Kidney (tissue), 13 donors: ENCODE measurements at regions not wholly inside any gene's neighbourhood (a gene's known extent, or its start where the extent isn't known, plus 50 kb on each side); places are given as distances from the start of the nearest gene placed in this dataset.
"Not testable (repeated sequence)": the region's sequence is repeated elsewhere in the genome, so short reads cannot be mapped to it uniquely, and the experiment has no call there.

Source experiments
- DNase-seq, 5 donors: peaks; one replicate each; pipeline ENCODE4 v3.0.0-alpha.2; 2013 to 2020
- FAIRE-seq: peaks from 2 replicates; lab custom pipeline; 2012; peaks lifted over from hg19 to GRCh38; lab: Jason Lieb, UNC
- H3K27ac ChIP-seq, 2 donors: one replicate each; pipeline ENCODE4 v1.7.0; 2013; ENCODE audit warnings: low read depth in 2 of 2, low read length in 2 of 2, inconsistent platforms in 1 of 2
- H3K27me3 ChIP-seq: one replicate; pipeline ENCODE4 v1.7.1; 2013; ENCODE audit warnings: low read length, inconsistent platforms; ENCODE audit not compliant: control insufficient read depth, insufficient read depth
- H3K36me3 ChIP-seq, 3 donors: one replicate each; pipeline versions ENCODE4 v1.7.0 to v1.7.1; 2013; ENCODE audit warnings: low read length in 3 of 3, control low read depth in 1 of 3, inconsistent platforms in 1 of 3; ENCODE audit not compliant: insufficient read depth in 3 of 3, control insufficient read depth in 2 of 3
- H3K4me1 ChIP-seq, 3 donors: one replicate each; pipeline versions ENCODE4 v1.7.0 to v1.7.1; 2013; ENCODE audit warnings: low read length in 3 of 3, inconsistent platforms in 1 of 3, low read depth in 1 of 3; ENCODE audit not compliant: control insufficient read depth in 2 of 3, insufficient read depth in 2 of 3
- H3K4me3 ChIP-seq, 3 donors: one replicate each; pipeline versions ENCODE4 v1.7.0 to v1.8.1; 2013; ENCODE audit warnings: low read length in 3 of 3, control low read depth in 1 of 3, inconsistent platforms in 1 of 3
- H3K9ac ChIP-seq, 3 donors: one replicate each; pipeline versions ENCODE4 v1.7.0 to v1.7.1; 2013; ENCODE audit warnings: low read length in 3 of 3, control low read depth in 1 of 3, inconsistent platforms in 1 of 3
- H3K9me3 ChIP-seq, 3 donors: one replicate each; pipeline versions ENCODE4 v1.7.0 to v1.7.1; 2013; ENCODE audit warnings: low read length in 3 of 3, control low read depth in 1 of 3, inconsistent platforms in 1 of 3; ENCODE audit not compliant: control insufficient read depth in 2 of 3, insufficient read depth in 1 of 3
- intact Hi-C: fragments of 100-400 bp; cut with DNase I; formaldehyde crosslinking; loops from one replicate; pipeline ENCODE4 v1.11.1; 2022
- TF ChIP-seq, protein P1 (sequence below): IDR thresholded peaks from 3 replicates; pipeline ENCODE4 v1.5.1; 2012; ENCODE audit warnings: mild to moderate bottlenecking, moderate library complexity, borderline replicate concordance; ENCODE audit not compliant: insufficient read depth; ENCODE audit errors: extremely low read depth
- donor health status: control.
- donor health status: control.
- donor health status: control.
- donor health status: control.
- donor health status: control.
- donor health status: DM: yes; HTN: yes; CAD: no.
- donor health status: Normal renal cell carcinoma (clear cell type).

DNA sequence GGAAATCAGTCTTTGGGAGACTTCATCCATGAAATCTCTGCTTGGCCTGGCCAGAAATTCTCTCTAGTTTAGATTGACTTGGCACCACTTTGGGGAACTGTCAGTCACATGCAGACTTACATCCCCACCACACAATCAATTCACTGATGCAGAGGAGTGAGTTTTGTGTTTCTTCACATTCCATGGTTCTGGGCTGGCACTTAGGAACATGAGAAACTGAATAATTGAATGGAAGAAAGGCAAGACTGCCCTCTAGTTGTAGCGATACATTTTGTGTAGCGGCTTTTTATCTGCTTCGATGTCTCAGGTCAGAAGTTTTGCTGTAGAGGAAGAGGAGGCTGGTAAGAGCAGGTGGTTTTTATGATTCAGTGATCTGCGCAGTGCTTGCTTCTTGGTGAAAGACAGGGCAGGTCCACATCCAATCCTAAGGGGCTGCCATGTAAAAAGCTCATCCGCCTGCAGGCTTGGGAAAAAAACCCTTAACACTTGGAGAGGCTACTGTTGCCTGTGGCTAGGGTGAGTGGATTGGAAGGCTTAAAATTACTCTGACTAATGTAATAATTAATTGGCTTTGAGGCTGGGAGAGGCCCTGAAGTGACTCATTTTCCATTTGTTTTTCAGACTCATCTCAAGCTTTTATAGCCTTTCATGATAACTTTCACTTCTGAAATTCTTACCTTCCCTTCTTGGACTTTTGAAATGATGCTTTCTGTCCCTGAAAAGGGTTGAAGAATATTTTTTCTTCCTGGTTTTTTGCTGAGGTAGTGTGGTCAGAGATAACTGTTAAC lies 75.4 kb upstream of the LPCAT1 start:
- H3K9me3 ChIP-seq, H3K9ac ChIP-seq, H3K4me1 ChIP-seq, H3K27ac ChIP-seq, FAIRE-seq, H3K4me3 ChIP-seq, H3K36me3 ChIP-seq, intact Hi-C loops, H3K27me3 ChIP-seq: not testable (repeated sequence)
- TF ChIP-seq, protein P1, sequence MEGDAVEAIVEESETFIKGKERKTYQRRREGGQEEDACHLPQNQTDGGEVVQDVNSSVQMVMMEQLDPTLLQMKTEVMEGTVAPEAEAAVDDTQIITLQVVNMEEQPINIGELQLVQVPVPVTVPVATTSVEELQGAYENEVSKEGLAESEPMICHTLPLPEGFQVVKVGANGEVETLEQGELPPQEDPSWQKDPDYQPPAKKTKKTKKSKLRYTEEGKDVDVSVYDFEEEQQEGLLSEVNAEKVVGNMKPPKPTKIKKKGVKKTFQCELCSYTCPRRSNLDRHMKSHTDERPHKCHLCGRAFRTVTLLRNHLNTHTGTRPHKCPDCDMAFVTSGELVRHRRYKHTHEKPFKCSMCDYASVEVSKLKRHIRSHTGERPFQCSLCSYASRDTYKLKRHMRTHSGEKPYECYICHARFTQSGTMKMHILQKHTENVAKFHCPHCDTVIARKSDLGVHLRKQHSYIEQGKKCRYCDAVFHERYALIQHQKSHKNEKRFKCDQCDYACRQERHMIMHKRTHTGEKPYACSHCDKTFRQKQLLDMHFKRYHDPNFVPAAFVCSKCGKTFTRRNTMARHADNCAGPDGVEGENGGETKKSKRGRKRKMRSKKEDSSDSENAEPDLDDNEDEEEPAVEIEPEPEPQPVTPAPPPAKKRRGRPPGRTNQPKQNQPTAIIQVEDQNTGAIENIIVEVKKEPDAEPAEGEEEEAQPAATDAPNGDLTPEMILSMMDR: peak; percentile 31
- peak in 3 of 5 donors; percentile 20 to 67 (median 65) for DNase-seq

DNA sequence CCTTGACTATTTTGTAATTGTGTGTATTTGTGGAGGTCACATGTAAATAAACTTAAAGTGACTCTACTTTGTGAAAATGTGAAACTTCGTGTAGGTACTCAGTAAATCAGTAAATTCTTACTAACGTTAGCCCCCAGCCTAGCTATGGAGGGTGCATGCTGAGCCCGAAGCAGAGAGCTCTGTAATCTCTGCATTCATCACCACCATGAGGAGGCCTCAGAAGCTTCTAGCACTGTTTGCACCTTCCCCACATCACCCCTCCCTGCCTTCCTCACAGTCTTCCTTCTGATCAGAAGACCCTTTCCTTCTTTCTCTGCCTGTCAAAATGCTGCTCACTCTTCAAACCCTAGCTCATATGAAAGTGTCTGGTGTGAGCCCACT lies 73.3 kb upstream of the LPCAT1 start:
- H3K4me3 ChIP-seq: peak overlapping the region in 1 of 3 donors; percentile 42
- FAIRE-seq, intact Hi-C loops: not testable (repeated sequence)

DNA sequence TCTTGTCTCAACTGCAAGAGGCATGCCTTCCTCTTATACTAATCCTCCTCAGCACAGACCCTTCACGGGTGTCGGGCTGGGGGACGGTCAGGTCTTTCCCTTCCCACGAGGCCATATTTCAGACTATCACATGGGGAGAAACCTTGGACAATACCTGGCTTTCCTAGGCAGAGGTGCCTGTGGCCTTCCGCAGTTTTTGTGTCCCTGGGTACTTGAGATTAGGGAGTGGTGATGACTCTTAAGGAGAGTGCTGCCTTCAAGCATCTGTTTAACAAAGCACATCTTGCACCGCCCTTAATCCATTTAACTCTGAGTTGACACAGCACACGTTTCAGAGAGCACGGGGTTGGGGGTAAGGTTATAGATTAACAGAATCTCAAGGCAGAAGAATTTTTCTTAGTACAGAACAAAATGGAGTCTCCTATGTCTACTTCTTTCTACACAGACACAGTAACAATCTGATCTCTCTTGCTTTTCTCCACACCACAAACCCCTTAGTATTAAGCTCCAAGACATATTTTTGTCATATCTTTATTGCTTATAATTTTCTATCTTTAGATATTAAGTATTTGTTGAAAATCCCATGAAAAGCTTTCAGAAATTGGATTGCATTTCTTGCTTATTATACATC lies 72.8 kb upstream of the LPCAT1 start:
- H3K9ac ChIP-seq, FAIRE-seq, H3K4me3 ChIP-seq, H3K9me3 ChIP-seq, H3K27ac ChIP-seq, intact Hi-C loops, H3K27me3 ChIP-seq, DNase-seq, H3K36me3 ChIP-seq, H3K4me1 ChIP-seq: not testable (repeated sequence)

More for the DNA sequence above, 73.3 kb upstream of the LPCAT1 start:
- not testable (repeated sequence) for H3K27ac ChIP-seq, H3K27me3 ChIP-seq, H3K9ac ChIP-seq, H3K9me3 ChIP-seq, H3K36me3 ChIP-seq, H3K4me1 ChIP-seq
- peak in 1 of 5 donors; percentile 18 for DNase-seq

DNA sequence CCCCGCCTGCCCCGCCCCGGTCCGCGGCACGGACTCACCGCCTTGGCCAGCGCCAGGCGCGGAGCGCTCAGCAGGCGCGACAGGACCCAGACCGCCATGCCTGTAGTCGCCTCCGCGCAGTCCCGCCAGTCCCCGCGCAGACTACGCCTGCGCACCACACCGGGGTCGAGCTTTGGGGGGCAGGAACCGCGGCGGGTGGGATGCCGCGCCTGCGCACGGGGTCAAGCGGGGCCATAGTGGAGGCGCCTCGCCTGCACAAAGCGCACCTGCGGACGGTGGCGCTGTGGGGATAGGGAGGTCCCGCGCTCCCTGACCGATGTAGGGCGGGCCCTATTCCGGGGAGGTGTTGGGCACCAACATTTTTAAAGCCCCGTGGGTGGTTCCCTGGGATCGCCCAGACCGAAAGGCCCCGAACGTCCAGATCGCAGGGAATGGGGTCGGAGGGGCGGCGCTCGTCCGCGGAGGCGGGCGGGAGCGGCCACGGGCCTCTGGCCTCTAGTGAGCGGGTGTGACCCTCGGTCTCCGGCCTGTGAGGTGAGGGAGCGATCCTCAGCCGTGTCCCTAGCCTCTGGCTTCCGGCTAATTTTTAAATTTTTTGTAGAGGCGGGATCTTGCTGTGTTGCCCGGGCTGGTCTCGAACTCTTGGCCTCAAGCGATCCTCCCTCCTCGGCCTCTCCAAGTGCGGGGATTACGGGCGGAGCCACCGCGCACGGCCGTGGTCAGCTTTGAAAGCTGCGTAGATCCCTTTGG lies 70.8 kb upstream of the LPCAT1 start:
- intact Hi-C loops: no loop called here
- peak overlapping the region; percentile 26 to 67 for H3K27ac ChIP-seq
- H3K27me3 ChIP-seq: no peaks in the 10 kb centered on the region
- H3K9ac ChIP-seq: peak overlapping the region; percentile 11 to 65 (median 61)
- H3K9me3 ChIP-seq: no peaks in the 10 kb centered on the region
- H3K4me3 ChIP-seq: peak overlapping the region; percentile 41 to 52 (median 51)
- DNase-seq: peak; percentile 91 to 96 (median 94)
- TF ChIP-seq, protein P1: peak; percentile 38
- no peak for FAIRE-seq
- H3K4me1 ChIP-seq: no peaks in the 10 kb centered on the region
- H3K36me3 ChIP-seq: no peaks in the 10 kb centered on the region
